Nephron (organoid): ENCODE measurements at regions not wholly inside any gene's neighbourhood (a gene's known extent, or its start where the extent isn't known, plus 50 kb on each side); places are given as distances from the start of the nearest gene placed in this dataset.

Source experiments
- H3K27ac Mint-ChIP-seq, 3 experiments: 2 replicates each; pipeline ENCODE4 v1.8.0; 2020; ENCODE audit warnings: mixed read lengths in 3 of 3, mild to moderate bottlenecking in 2 of 3, moderate library complexity in 1 of 3
- H3K27me3 Mint-ChIP-seq: 2 replicates; pipeline ENCODE4 v1.8.0; 2021; ENCODE audit warnings: low read depth, mild to moderate bottlenecking, moderate library complexity, mixed read lengths
- H3K36me3 Mint-ChIP-seq: 2 replicates; pipeline ENCODE4 v1.8.0; 2020; ENCODE audit warnings: low read depth, mixed read lengths
- H3K4me1 Mint-ChIP-seq: 2 replicates; pipeline ENCODE4 v1.8.0; 2020; ENCODE audit warnings: mixed read lengths
- H3K4me3 Mint-ChIP-seq, 3 experiments: 2 replicates each; pipeline ENCODE4 v1.8.0; 2020; ENCODE audit warnings: mild to moderate bottlenecking in 3 of 3, mixed read lengths in 3 of 3, moderate library complexity in 2 of 3
- H3K9me3 Mint-ChIP-seq: 2 replicates; pipeline ENCODE4 v1.8.0; 2020; ENCODE audit warnings: mixed read lengths
- CTCF ChIP-seq, 3 experiments: fragments of 200-600 bp; sonication (generic); IDR thresholded peaks; one replicate each; pipeline ENCODE4 v1.5.0; 2021; ENCODE audit warnings: antibody characterized with exemption in 3 of 3; ENCODE audit not compliant: unreplicated experiment in 3 of 3

- no peak overlapping the region for H3K27ac Mint-ChIP-seq
- TF ChIP-seq CTCF (IDR thresholded peaks at IDR 0.05; ENCODE audit: unreplicated experiment in 3 of 3): no peak
- H3K27me3 Mint-ChIP-seq: peaks cover 8% of the 10 kb centered on the region
- H3K36me3 Mint-ChIP-seq: no peaks in the 10 kb centered on the region
- H3K4me1 Mint-ChIP-seq: peaks cover 17% of the 10 kb centered on the region
- no peak overlapping the region for H3K4me3 Mint-ChIP-seq
- H3K9me3 Mint-ChIP-seq: no peaks in the 10 kb centered on the region
These were observed 590.9 kb upstream of the ZNF608 start for GRCh38 chr5:125337294-125337693.

GRCh38 chr5:125338440-125339174 is 592.2 kb upstream of the ZNF608 start:
- no peak for TF ChIP-seq CTCF (IDR thresholded peaks at IDR 0.05; ENCODE audit: unreplicated experiment in 3 of 3)
- Mint-ChIP-seq H3K9me3 (no peaks in the 10 kb centered on the region), H3K4me1 (peaks cover 7% of the 10 kb centered on the region), H3K36me3 (no peaks in the 10 kb centered on the region), H3K27ac (no peak overlapping the region), H3K27me3 (peaks cover 8% of the 10 kb centered on the region), H3K4me3 (no peak overlapping the region)

GRCh38 chr5:125341436-125341835 is 595.0 kb upstream of the ZNF608 start:
- H3K4me3 Mint-ChIP-seq: no peak overlapping the region
- H3K4me1 Mint-ChIP-seq: peaks cover 6% of the 10 kb centered on the region
- no peak for TF ChIP-seq CTCF (IDR thresholded peaks at IDR 0.05; ENCODE audit: unreplicated experiment in 3 of 3)
- peaks cover 4% of the 10 kb centered on the region for H3K9me3 Mint-ChIP-seq
- H3K27me3 Mint-ChIP-seq: peaks cover 8% of the 10 kb centered on the region
- no peak overlapping the region for H3K27ac Mint-ChIP-seq
- no peaks in the 10 kb centered on the region for H3K36me3 Mint-ChIP-seq

GRCh38 chr5:125343015-125343414 is 596.6 kb upstream of the ZNF608 start:
- Mint-ChIP-seq H3K4me1 (peaks cover 13% of the 10 kb centered on the region), H3K27me3 (peaks cover 8% of the 10 kb centered on the region), H3K27ac (no peak overlapping the region), H3K9me3 (peaks cover 4% of the 10 kb centered on the region), H3K36me3 (no peaks in the 10 kb centered on the region), H3K4me3 (no peak overlapping the region)
- TF ChIP-seq CTCF (IDR thresholded peaks at IDR 0.05; ENCODE audit: unreplicated experiment in 3 of 3): no peak

GRCh38 chr5:125346316-125346715 is 599.9 kb upstream of the ZNF608 start:
- H3K27ac Mint-ChIP-seq: no peak overlapping the region
- H3K4me1 Mint-ChIP-seq: peaks cover 28% of the 10 kb centered on the region
- H3K9me3 Mint-ChIP-seq: peaks cover 4% of the 10 kb centered on the region
- no peaks in the 10 kb centered on the region for H3K36me3 Mint-ChIP-seq
- no peak overlapping the region for H3K4me3 Mint-ChIP-seq
- peaks cover 8% of the 10 kb centered on the region for H3K27me3 Mint-ChIP-seq
- no peak for TF ChIP-seq CTCF (IDR thresholded peaks at IDR 0.05; ENCODE audit: unreplicated experiment in 3 of 3)

GRCh38 chr5:125348221-125348692 is 601.8 kb upstream of the ZNF608 start:
- Mint-ChIP-seq H3K4me3 (peak overlapping the region; percentile 35 to 41 (median 38)), H3K27ac (peak overlapping the region; percentile 37 to 86 (median 57)), H3K9me3 (peaks cover 11% of the 10 kb centered on the region), H3K4me1 (peaks cover 28% of the 10 kb centered on the region), H3K27me3 (peaks cover 3% of the 10 kb centered on the region), H3K36me3 (no peaks in the 10 kb centered on the region)
- TF ChIP-seq CTCF (IDR thresholded peaks at IDR 0.05; ENCODE audit: unreplicated experiment in 3 of 3): no peak
